ENCODE measurements at regions not wholly inside any gene's neighbourhood (a gene's known extent, or its start where the extent isn't known, plus 50 kb on each side); places are given as distances from the start of the nearest gene placed in this dataset.

DNA sequence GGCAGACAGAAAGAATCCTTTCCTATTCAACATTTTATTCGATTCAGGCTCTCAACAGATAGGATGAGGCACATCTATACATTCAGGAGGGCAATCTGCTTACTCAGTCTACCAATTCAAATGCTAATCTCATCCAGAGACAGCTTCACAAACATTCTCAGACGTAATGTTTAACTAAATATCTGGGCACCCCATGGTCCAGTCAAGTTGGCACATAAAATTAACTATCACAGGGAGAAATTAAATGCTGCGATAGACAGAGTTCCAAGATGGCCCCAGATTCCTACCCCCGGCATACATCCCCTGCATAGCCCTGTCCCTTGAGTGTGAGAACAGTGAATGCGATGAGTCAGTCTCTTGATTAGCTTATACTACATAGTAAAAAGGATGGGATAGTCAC lies 184.3 kb downstream of the FGFR2 start (continued):
- TF ChIP-seq CHD2 (IDR thresholded peaks at IDR 0.05; ENCODE audit: borderline replicate concordance, low read depth, low read length) (no peak), CTCF (IDR thresholded peaks at IDR 0.05 in 2 of 3, conservative IDR thresholded peaks at IDR 0.05 in 1 of 3; ENCODE audit: control insufficient read depth in 2 of 3, extremely low read depth in 1 of 3, insufficient read depth in 1 of 3, low read depth in 3 of 3, low read length in 3 of 3) (no peak)

GRCh38 chr10:121414366-121415062 lies 183.7 kb downstream of the FGFR2 start:
- no peak overlapping the region for H3K27ac ChIP-seq (ENCODE audit: control insufficient read depth, insufficient read depth)
- H2AFZ ChIP-seq (ENCODE audit: control insufficient read depth, low read depth, low read length) = no peak overlapping the region
- SMC1A ChIA-PET (ENCODE audit: uncharacterized antibody, unreplicated experiment) = interaction anchor here (1.1 kb wide), 1 partner anchor 30 kb away, joined by 3 read pairs; no protein-coding TSS in a partner anchor
- FAIRE-seq (no peak), DNase-seq (ENCODE audit: low read depth, low spot score) (no peak), ATAC-seq (no peak)
- no peaks in the 10 kb centered on the region for H3K4me1 ChIP-seq (ENCODE audit: control insufficient read depth, insufficient read depth, low read length)
- 0 out of 4 replicates have a peak, but pooled peaks cover 0 to 2% of the 10 kb centered on the region in 2 experiments for H3K27me3 ChIP-seq (replicated peaks in 1 of 2; ENCODE audit: control insufficient read depth in 2 of 2, insufficient read depth in 2 of 2, low read length in 1 of 2)
- 0% methylated on average over 1 of the region's 1 CpG for WGBS (ENCODE audit: insufficient coverage, insufficient replicate concordance, low lambda C conversion rate, missing lambda C conversion rate)
- no peak overlapping the region for H3K4me3 ChIP-seq
- H4K20me1 ChIP-seq (ENCODE audit: control insufficient read depth, insufficient read depth) = no peaks in the 10 kb centered on the region
- H3K9me3 ChIP-seq (replicated peaks; ENCODE audit: control insufficient read depth, insufficient read depth, low read length) = no peaks in the 10 kb centered on the region
- BruUV-seq (replicated peaks) = no TSS peak
- intact Hi-C loops (cut with micrococcal nuclease; ENCODE audit: unreplicated experiment) = no loop called here
- H3K79me2 ChIP-seq (ENCODE audit: control insufficient read depth, insufficient read depth, low read length) = no peaks in the 10 kb centered on the region
- CTCF ChIA-PET = interaction anchor here (1.1 kb wide), 1 partner anchor 19 kb away, joined by 3 read pairs; no protein-coding TSS in a partner anchor
- no peak overlapping the region for H3K4me2 ChIP-seq (ENCODE audit: control insufficient read depth, insufficient read depth)
- H3K9ac ChIP-seq (ENCODE audit: control insufficient read depth, insufficient read depth, low read length) = no peak overlapping the region
- POLR2A ChIA-PET = no interaction called here
- in situ Hi-C loops (cut with MboI) = no loop called here
- RAD21 ChIA-PET (ENCODE audit: unreplicated experiment) = no interaction called here
- no peaks in the 10 kb centered on the region for H3K36me3 ChIP-seq (ENCODE audit: control insufficient read depth in 2 of 2, insufficient read depth in 2 of 2, low read length in 1 of 2)
- TF ChIP-seq FOS (IDR thresholded peaks at IDR 0.05; ENCODE audit: borderline replicate concordance, extremely low read depth, insufficient read length) (no peak), SKIL (IDR thresholded peaks at IDR 0.05; ENCODE audit: low read depth, poor library complexity, severe bottlenecking) (no peak), CBFB (IDR thresholded peaks at IDR 0.05; ENCODE audit: low read depth) (no peak), DPF2 (IDR thresholded peaks at IDR 0.05) (no peak), CEBPB (IDR thresholded peaks at IDR 0.05; ENCODE audit: borderline replicate concordance in 1 of 2, low read depth in 2 of 2, low read length in 2 of 2) (no peak), NFYA (IDR thresholded peaks at IDR 0.05; ENCODE audit: borderline replicate concordance, low read depth, low read length) (no peak), MEF2A (IDR thresholded peaks at IDR 0.05; ENCODE audit: insufficient read depth, low read depth, low read length) (no peak), MEF2B (IDR thresholded peaks at IDR 0.05; ENCODE audit: partially characterized antibody, poor library complexity, severe bottlenecking) (no peak)
- TF ChIP-seq, protein P1, sequence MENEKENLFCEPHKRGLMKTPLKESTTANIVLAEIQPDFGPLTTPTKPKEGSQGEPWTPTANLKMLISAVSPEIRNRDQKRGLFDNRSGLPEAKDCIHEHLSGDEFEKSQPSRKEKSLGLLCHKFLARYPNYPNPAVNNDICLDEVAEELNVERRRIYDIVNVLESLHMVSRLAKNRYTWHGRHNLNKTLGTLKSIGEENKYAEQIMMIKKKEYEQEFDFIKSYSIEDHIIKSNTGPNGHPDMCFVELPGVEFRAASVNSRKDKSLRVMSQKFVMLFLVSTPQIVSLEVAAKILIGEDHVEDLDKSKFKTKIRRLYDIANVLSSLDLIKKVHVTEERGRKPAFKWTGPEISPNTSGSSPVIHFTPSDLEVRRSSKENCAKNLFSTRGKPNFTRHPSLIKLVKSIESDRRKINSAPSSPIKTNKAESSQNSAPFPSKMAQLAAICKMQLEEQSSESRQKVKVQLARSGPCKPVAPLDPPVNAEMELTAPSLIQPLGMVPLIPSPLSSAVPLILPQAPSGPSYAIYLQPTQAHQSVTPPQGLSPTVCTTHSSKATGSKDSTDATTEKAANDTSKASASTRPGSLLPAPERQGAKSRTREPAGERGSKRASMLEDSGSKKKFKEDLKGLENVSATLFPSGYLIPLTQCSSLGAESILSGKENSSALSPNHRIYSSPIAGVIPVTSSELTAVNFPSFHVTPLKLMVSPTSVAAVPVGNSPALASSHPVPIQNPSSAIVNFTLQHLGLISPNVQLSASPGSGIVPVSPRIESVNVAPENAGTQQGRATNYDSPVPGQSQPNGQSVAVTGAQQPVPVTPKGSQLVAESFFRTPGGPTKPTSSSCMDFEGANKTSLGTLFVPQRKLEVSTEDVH (IDR thresholded peaks at IDR 0.05; ENCODE audit: low read depth, partially characterized antibody) = no peak

Measured in GM12878 (cell line).